NCI-H526 treated with DMSO at 0.1 percent for 48 hours (cell line): ENCODE measurements at regions not wholly inside any gene's neighbourhood (a gene's known extent, or its start where the extent isn't known, plus 50 kb on each side); places are given as distances from the start of the nearest gene placed in this dataset.

ENCODE experiments used
- DNase-seq: peaks from one replicate; lab custom pipeline; 2025; lab: John Stamatoyannopoulos, UW

- no peak for DNase-seq
Measured at GRCh38 chr10:61547297-61547696, 94.1 kb upstream of the TMEM26 start.

- no peak for DNase-seq
Measured at GRCh38 chr10:61545170-61545569, 92.0 kb upstream of the TMEM26 start.

- no peak for DNase-seq
Measured at GRCh38 chr10:61543831-61544230, 90.7 kb upstream of the TMEM26 start.

GRCh38 chr10:61542596-61542995 lies 89.4 kb upstream of the TMEM26 start:
- DNase-seq: no peak

- DNase-seq: no peak
Measured at GRCh38 chr10:61541960-61542359, 88.8 kb upstream of the TMEM26 start.

- no peak for DNase-seq
Measured at GRCh38 chr10:61539876-61540275, 86.7 kb upstream of the TMEM26 start.

- no peak for DNase-seq
Measured at GRCh38 chr10:61529208-61529607, 76.0 kb upstream of the TMEM26 start.

GRCh38 chr10:61503051-61503450 lies 49.9 kb upstream of the TMEM26 start:
- DNase-seq: no peak
